H1 (cell line): ENCODE measurements at regions not wholly inside any gene's neighbourhood (a gene's known extent, or its start where the extent isn't known, plus 50 kb on each side); places are given as distances from the start of the nearest gene placed in this dataset.

Experiments used
- CTCF ChIA-PET: fragments of 300-600 bp; sonication (Branson Sonifier 250); formaldehyde crosslinking; loops from one replicate; lab custom pipeline; 2021; ENCODE audit not compliant: partially characterized antibody; lab: Charles Lee
- POLR2A ChIA-PET: fragments of 300-600 bp; sonication (Branson Sonifier 250); formaldehyde crosslinking; loops from one replicate; lab custom pipeline; 2021; ENCODE audit warnings: inconsistent platforms; ENCODE audit not compliant: partially characterized antibody; lab: Charles Lee
- DNase-seq, 2 experiments: peaks; one replicate each; pipeline versions ENCODE4 v3.0.0 to v3.0.0-alpha.2; 2010 to 2022; ENCODE audit warnings: low spot score in 2 of 2, low read depth in 1 of 2, mixed read lengths in 1 of 2
- FAIRE-seq: peaks from 2 replicates; lab custom pipeline; 2011; peaks lifted over from hg19 to GRCh38; lab: Jason Lieb, UNC
- H2AFZ ChIP-seq: 2 replicates; pipeline ENCODE4 v1.8.1; 2012; ENCODE audit warnings: low read length, inconsistent platforms
- H2AK5ac ChIP-seq: 2 replicates; pipeline ENCODE4 v1.6.1; 2013; ENCODE audit warnings: low read depth, low read length
- H2BK120ac ChIP-seq: replicated peaks from 2 replicates; pipeline ENCODE3; 2013; ENCODE audit warnings: low read depth, low read length, inconsistent platforms
- H2BK12ac ChIP-seq: 2 replicates; pipeline ENCODE4 v1.6.1; 2013; ENCODE audit warnings: low read depth, low read length
- H2BK15ac ChIP-seq: 2 replicates; pipeline ENCODE4 v1.6.1; 2013; ENCODE audit warnings: low read length
- H2BK20ac ChIP-seq: 2 replicates; pipeline ENCODE4 v1.6.1; 2013; ENCODE audit warnings: low read length
- H2BK5ac ChIP-seq: 2 replicates; pipeline ENCODE4 v1.6.1; 2013; ENCODE audit warnings: low read depth, low read length
- H3K14ac ChIP-seq: 2 replicates; pipeline ENCODE4 v1.6.1; 2013; ENCODE audit warnings: inconsistent platforms; ENCODE audit not compliant: insufficient read length
- H3K18ac ChIP-seq: 2 replicates; pipeline ENCODE4 v1.6.1; 2013; ENCODE audit warnings: low read length; ENCODE audit errors: extremely low read depth
- H3K23ac ChIP-seq: 2 replicates; pipeline ENCODE4 v1.6.1; 2013; ENCODE audit warnings: inconsistent platforms; ENCODE audit not compliant: insufficient read length
- H3K23me2 ChIP-seq: 2 replicates; pipeline ENCODE4 v1.6.1; 2013; ENCODE audit warnings: low read depth, low read length
- H3K27ac ChIP-seq: 2 replicates; pipeline ENCODE4 v1.6.1; 2011; ENCODE audit warnings: low read depth, low read length, inconsistent platforms
- H3K27me3 ChIP-seq, 4 experiments: replicated peaks in 1 of 4; 1 replicate in 1 of 4; 2 replicates in 3 of 4; pipeline versions ENCODE4 v1.6.1 to v1.8.1; 2011 to 2013; ENCODE audit warnings: low read length in 3 of 4, mild to moderate bottlenecking in 3 of 4, inconsistent platforms in 2 of 4, mixed read lengths in 2 of 4, moderate library complexity in 1 of 4; ENCODE audit not compliant: control insufficient read depth in 3 of 4, insufficient read depth in 3 of 4; ENCODE audit errors: extremely low read depth in 1 of 4
- H3K36me3 ChIP-seq, 4 experiments: 2 replicates each; pipeline versions ENCODE4 v1.6.1 to v1.8.1; 2011 to 2013; ENCODE audit warnings: mild to moderate bottlenecking in 4 of 4, low read length in 3 of 4, moderate library complexity in 2 of 4, control low read depth in 1 of 4, inconsistent platforms in 1 of 4; ENCODE audit not compliant: insufficient read depth in 4 of 4, control insufficient read depth in 2 of 4
- H3K4ac ChIP-seq: replicated peaks from 2 replicates; pipeline ENCODE3; 2013; ENCODE audit warnings: low read length, low read depth, mixed read lengths, inconsistent platforms; ENCODE audit not compliant: insufficient read length
- H3K4me1 ChIP-seq, 4 experiments: replicated peaks in 1 of 4; 1 replicate in 1 of 4; 2 replicates in 3 of 4; pipeline versions ENCODE4 v1.6.1 to v1.8.1; 2011 to 2013; ENCODE audit warnings: low read length in 3 of 4, inconsistent platforms in 2 of 4, mixed read lengths in 1 of 4; ENCODE audit not compliant: insufficient read depth in 4 of 4, control insufficient read depth in 3 of 4
- H3K4me2 ChIP-seq, 2 experiments: 2 replicates each; pipeline versions ENCODE4 v1.6.1 to v1.8.1; 2011 to 2013; ENCODE audit warnings: low read depth in 2 of 2, low read length in 2 of 2, control low read depth in 1 of 2, inconsistent platforms in 1 of 2, mild to moderate bottlenecking in 1 of 2; ENCODE audit not compliant: insufficient read depth in 1 of 2
- H3K4me3 ChIP-seq, 4 experiments: fragments of 200-600, 300-600 bp in 1 of 4; sonication (generic), shearing (Covaris generic), sonication (Bioruptor Twin) in 1 of 4; 2 replicates each; pipeline versions ENCODE4 v1.5.1 to v1.8.1; 2011 to 2016; ENCODE audit warnings: low read length in 4 of 4, low read depth in 3 of 4, control low read depth in 2 of 4, inconsistent platforms in 2 of 4, mild to moderate bottlenecking in 2 of 4, mixed read lengths in 1 of 4, moderate library complexity in 1 of 4; ENCODE audit not compliant: insufficient read depth in 2 of 4; ENCODE audit errors: extremely low read depth in 1 of 4
- H3K56ac ChIP-seq: replicated peaks from 2 replicates; pipeline ENCODE3; 2013; ENCODE audit warnings: low read depth, mild to moderate bottlenecking, mixed read lengths, low read length, inconsistent platforms; ENCODE audit not compliant: insufficient read length
- H3K79me1 ChIP-seq: 2 replicates; pipeline ENCODE4 v1.6.1; 2013; ENCODE audit warnings: low read depth, low read length, control low read depth
- H3K79me2 ChIP-seq, 2 experiments: 2 replicates each; pipeline versions ENCODE4 v1.6.1 to v1.8.1; 2012 to 2013; ENCODE audit warnings: low read length in 2 of 2, mild to moderate bottlenecking in 2 of 2, inconsistent platforms in 1 of 2; ENCODE audit not compliant: insufficient read depth in 2 of 2, control insufficient read depth in 1 of 2
- H3K9ac ChIP-seq, 4 experiments: replicated peaks in 1 of 4; 1 replicate in 1 of 4; 2 replicates in 3 of 4; pipeline versions ENCODE4 v1.6.1 to v1.8.1; 2011 to 2013; ENCODE audit warnings: low read depth in 3 of 4, low read length in 3 of 4, control low read depth in 2 of 4, mild to moderate bottlenecking in 2 of 4, moderate library complexity in 2 of 4, inconsistent platforms in 1 of 4; ENCODE audit errors: extremely low read depth in 1 of 4
- H3K9me3 ChIP-seq, 2 experiments: 2 replicates each; pipeline versions ENCODE4 v1.6.1 to v1.8.1; 2012 to 2013; ENCODE audit warnings: mild to moderate bottlenecking in 2 of 2, moderate library complexity in 2 of 2, control low read depth in 1 of 2, inconsistent platforms in 1 of 2, low read depth in 1 of 2, low read length in 1 of 2, mixed read lengths in 1 of 2; ENCODE audit not compliant: insufficient read depth in 2 of 2
- H4K20me1 ChIP-seq, 2 experiments: replicated peaks in 1 of 2; 2 replicates each; pipeline versions ENCODE3 to v1.8.1; 2011 to 2013; ENCODE audit warnings: inconsistent platforms in 2 of 2, low read length in 2 of 2, mild to moderate bottlenecking in 1 of 2; ENCODE audit not compliant: insufficient read depth in 2 of 2, control insufficient read depth in 1 of 2
- H4K5ac ChIP-seq: 2 replicates; pipeline ENCODE4 v1.6.1; 2013; ENCODE audit warnings: low read length, low read depth, mixed read lengths, inconsistent platforms; ENCODE audit not compliant: insufficient read length
- H4K8ac ChIP-seq: 2 replicates; pipeline ENCODE4 v1.8.0; 2013; ENCODE audit warnings: mild to moderate bottlenecking, moderate library complexity, low read length, inconsistent platforms; ENCODE audit not compliant: insufficient read depth; ENCODE audit errors: extremely low read depth
- H4K91ac ChIP-seq: replicated peaks from 2 replicates; pipeline ENCODE3; 2013; ENCODE audit warnings: low read length, mixed read lengths, inconsistent platforms; ENCODE audit not compliant: insufficient read length
- CTBP2 ChIP-seq: IDR thresholded peaks from 2 replicates; pipeline ENCODE4 v1.7.0; 2011; ENCODE audit warnings: borderline replicate concordance, mild to moderate bottlenecking, moderate library complexity, mixed read lengths, low read length; ENCODE audit not compliant: insufficient read depth, insufficient read length
- SAP30 ChIP-seq: fragments of 300-600 bp; sonication (generic); IDR thresholded peaks from 2 replicates; pipeline ENCODE4 v1.7.1; 2012; ENCODE audit warnings: low read length, moderate library complexity, mild to moderate bottlenecking, inconsistent platforms; ENCODE audit not compliant: insufficient read depth, insufficient replicate concordance
- SP2 ChIP-seq: IDR thresholded peaks from 2 replicates; pipeline ENCODE4 v1.6.1; 2012; ENCODE audit warnings: mild to moderate bottlenecking, low read length, inconsistent platforms
- ZNF274 ChIP-seq: IDR thresholded peaks from 2 replicates; pipeline ENCODE4 v1.7.0; 2012; ENCODE audit warnings: low read length, borderline replicate concordance; ENCODE audit errors: extremely low read depth
- WGBS, 2 experiments: shearing (Covaris generic) in 1 of 2; methylation state at CpG; one replicate each; pipeline versions ENCODE4 v1.1.6 to v1.1.7; 2013 to 2015; ENCODE audit warnings: low lambda C conversion rate in 2 of 2, mixed read lengths in 2 of 2, inconsistent platforms in 1 of 2, low coverage in 1 of 2, missing lambda C conversion rate in 1 of 2; ENCODE audit not compliant: insufficient replicate concordance in 2 of 2, insufficient coverage in 1 of 2, insufficient read length in 1 of 2; ENCODE audit errors: extremely low coverage in 1 of 2, missing lambda C conversion rate in 1 of 2; 5-methylcytosine and 5-hydroxymethylcytosine counted together

DNA sequence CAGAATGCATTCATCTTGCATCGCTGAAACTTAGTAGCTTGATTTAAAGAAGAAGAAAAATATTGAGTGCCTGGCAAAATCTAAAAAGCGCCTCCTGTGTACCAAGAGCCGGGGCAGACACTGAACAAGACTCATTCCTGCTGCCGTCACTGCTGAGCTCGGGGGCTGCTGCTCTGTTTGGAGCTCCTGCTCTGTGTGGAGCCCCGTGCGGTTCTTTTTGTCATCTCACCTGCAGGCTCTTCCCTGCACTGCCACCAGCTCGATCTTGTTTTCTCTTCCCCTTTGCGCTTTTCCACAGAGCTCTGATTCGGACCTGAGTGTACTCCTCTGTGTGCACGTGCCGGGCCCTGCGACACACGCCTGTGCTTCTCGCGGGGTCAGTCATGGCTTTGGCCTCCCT lies 462.1 kb upstream of the DPP6 start:
- no peaks in the 10 kb centered on the region for H3K23me2 ChIP-seq
- no peak overlapping the region for H3K27ac ChIP-seq
- H4K20me1 ChIP-seq: no peaks in the 10 kb centered on the region
- FAIRE-seq (no peak), DNase-seq (no peak)
- H3K79me2 ChIP-seq: no peaks in the 10 kb centered on the region
- H2AK5ac ChIP-seq: no peak overlapping the region
- no peak overlapping the region for H2BK15ac ChIP-seq
- H4K5ac ChIP-seq: no peak overlapping the region
- no peak overlapping the region for H4K91ac ChIP-seq
- H3K56ac ChIP-seq: no peak overlapping the region
- H3K4me3 ChIP-seq: no peak overlapping the region
- H2BK120ac ChIP-seq: no peak overlapping the region
- no peak overlapping the region for H2BK20ac ChIP-seq
- H2BK12ac ChIP-seq: no peak overlapping the region
- no peak overlapping the region for H3K23ac ChIP-seq
- no peaks in the 10 kb centered on the region for H3K4me1 ChIP-seq
- no peaks in the 10 kb centered on the region for H3K36me3 ChIP-seq
- no peaks in the 10 kb centered on the region for H3K27me3 ChIP-seq
- no peak overlapping the region for H2BK5ac ChIP-seq
- 88% methylated on average over 16 of the region's 16 CpGs; no CpG with 5 or more reads in 1 of the 2 experiments for WGBS, 2 experiments
- no peak overlapping the region for H2AFZ ChIP-seq
- POLR2A ChIA-PET: no interaction called here
- H3K18ac ChIP-seq: no peak overlapping the region
- TF ChIP-seq ZNF274 (no peak), SP2 (no peak), SAP30 (no peak), CTBP2 (no peak)
- peaks cover 31 to 61% of the 10 kb centered on the region in 2 experiments for H3K9me3 ChIP-seq
- H3K9ac ChIP-seq: no peak overlapping the region
- no peaks in the 10 kb centered on the region for H3K79me1 ChIP-seq
- no peak overlapping the region for H3K4ac ChIP-seq
- CTCF ChIA-PET: interaction anchor here (0.6 to 1.1 kb wide), 3 partner anchors 16 to 397 kb away, joined by 3 read pairs; no protein-coding TSS in a partner anchor
- H3K4me2 ChIP-seq: no peak overlapping the region
- H4K8ac ChIP-seq: no peak overlapping the region
- no peak overlapping the region for H3K14ac ChIP-seq
